NOMO-1 treated with DMSO at 0.1 percent for 48 hours (cell line): ENCODE measurements at regions not wholly inside any gene's neighbourhood (a gene's known extent, or its start where the extent isn't known, plus 50 kb on each side); places are given as distances from the start of the nearest gene placed in this dataset.
A peak's percentile ranks its signal among the peaks of the same experiment; 100 is the strongest.

Source experiments
- DNase-seq: peaks from one replicate; lab custom pipeline; 2025; ENCODE audit not compliant: unreplicated experiment; lab: John Stamatoyannopoulos, UW

DNA sequence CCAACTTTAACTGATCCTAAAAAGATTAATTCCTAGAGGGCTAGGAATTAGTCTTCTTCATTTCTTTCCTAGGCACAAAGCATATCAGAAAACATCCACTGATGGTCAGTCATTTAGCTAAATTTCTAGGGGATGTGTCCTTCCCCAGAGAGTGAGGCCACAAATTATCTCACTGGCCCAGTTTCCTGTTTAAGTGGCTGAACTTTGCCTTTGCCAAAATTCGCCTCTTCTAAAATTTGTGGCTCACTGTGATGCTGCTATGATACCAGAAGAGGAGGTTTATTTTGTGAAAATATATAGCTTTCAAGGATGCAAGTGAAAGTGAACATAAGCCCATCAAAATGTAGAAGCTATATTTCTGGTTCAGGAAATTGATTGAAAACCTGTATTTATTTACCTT, 98.1 kb upstream of the FER start:
- no peak for DNase-seq

DNA sequence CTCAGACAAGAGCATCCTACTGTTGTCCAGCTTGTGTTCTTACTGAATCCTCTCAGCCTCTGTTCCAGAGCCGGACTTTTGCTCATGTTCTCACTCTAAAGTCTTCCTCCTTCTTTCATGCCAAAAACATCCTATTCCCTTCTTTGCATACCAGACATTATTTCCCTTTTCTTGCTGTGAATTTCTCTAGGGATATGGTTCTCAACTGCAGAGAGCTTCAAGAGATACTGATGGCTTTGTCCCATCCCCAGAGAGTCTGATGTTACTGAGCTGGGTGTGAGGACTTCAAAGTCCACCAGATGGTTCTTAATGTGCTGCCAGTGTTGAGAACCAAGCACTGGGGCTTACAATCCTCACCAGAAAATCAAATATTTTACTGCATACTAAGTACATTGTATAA, 98.6 kb upstream of the FER start:
- DNase-seq = no peak

DNA sequence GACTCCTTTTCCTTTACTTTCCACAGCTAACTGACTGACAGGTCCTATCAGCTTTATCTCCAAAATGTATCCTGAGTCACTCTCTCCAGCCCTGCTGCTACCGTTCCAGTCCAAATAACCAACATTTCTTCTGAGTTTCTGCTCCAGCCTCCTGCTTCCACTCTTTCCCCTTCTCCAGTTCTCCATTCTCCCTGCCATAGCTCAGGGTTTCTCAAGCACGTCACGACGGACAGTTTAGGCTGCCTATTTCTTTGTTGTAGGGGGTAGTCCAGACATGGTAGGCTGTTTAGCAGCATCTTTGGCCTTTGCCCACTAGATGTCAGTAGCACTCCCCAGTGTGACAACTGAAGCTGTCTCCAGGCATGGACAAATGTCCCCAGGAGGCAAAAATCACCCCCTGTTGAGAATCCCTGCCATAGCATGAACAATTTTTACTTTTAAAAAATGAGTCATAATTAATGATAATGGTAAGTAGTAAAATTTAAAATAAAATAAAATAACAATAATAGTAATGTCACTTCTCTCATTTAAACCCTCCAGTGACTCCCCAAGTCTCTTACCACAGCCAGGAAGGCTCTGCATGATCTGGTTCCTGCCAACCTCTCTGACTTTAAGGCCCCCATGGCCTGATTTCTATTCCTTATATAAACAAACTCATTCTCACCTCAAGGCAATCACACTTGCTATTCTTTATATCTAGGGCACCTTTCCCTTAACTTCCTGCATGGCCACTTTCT, 105.4 kb upstream of the FER start:
- DNase-seq = peak; percentile 55

DNA sequence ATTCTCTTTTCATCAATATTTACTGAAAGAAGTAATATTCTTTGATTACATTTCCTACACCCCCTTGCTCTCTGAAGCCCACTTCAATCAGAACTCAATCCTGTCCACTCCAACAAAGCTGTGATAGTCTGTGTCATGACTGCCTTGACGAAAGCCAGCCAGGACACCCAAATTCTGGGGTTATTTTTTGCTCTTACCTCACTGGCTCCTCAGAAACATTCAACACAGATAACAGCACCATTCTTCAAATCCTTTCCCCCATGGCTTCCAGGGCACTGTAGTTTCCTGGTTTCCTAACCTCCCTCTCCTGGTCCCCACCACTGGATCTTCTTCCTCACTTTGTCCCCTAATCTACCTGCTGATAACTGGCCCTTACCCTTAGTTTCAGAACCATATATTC, 106.1 kb upstream of the FER start:
- DNase-seq = no peak

DNA sequence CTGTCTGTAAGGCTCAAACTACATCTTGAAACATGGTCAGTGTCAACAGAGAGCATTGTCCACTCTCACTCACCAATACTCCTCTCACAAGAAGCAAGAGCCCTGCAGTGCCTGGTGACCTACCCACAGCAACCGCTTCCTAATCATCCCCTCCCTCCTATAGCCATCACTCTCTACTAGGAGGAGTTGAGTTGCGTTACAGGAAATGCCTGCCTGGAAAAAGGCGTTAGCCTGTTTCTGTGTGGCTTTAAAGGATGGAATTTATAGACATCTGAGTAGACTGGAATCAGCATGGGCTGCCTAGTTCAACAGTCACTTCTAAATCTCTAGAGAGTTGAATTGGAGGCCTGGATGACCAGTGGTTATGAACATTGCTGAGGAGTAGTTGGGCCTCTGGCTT, 108.3 kb upstream of the FER start:
- DNase-seq = no peak

DNA sequence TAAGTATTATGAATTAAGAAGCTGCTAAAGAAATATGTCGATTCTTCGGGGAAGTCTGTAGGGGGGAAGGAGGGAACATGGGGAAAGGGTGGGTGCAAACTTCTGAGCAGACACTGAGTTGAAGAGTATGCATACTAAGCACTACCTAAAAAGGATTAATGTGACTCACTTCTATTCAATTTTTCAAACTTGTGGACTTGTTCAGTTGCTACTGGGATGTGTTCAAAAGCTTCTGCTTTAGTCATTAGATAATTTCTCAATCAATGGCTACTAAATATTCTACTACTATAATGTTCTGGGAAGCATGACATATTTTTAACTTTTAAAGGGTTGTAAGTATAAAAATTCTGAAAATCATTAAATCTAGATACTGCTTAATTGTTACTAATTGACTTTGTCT, 109.7 kb upstream of the FER start:
- DNase-seq = no peak

DNA sequence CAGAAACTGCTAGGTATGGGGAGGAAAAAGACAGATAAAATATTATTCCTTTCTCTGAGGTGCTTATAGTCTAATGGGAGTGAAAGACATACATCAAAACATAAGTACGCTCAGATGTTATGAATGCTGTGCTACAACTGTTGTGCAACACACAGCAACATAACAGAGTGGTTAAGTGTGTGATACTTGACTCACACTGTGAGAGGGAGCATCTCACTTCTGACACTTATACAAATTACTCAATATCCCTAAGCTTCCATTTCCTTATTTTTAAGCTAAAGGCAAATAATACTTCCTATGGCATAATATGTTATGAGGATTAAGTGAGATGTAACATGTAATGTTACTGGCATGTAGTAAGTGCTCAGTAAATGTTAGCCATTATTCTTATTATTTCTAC, 110.6 kb upstream of the FER start:
- DNase-seq = peak; percentile 58

DNA sequence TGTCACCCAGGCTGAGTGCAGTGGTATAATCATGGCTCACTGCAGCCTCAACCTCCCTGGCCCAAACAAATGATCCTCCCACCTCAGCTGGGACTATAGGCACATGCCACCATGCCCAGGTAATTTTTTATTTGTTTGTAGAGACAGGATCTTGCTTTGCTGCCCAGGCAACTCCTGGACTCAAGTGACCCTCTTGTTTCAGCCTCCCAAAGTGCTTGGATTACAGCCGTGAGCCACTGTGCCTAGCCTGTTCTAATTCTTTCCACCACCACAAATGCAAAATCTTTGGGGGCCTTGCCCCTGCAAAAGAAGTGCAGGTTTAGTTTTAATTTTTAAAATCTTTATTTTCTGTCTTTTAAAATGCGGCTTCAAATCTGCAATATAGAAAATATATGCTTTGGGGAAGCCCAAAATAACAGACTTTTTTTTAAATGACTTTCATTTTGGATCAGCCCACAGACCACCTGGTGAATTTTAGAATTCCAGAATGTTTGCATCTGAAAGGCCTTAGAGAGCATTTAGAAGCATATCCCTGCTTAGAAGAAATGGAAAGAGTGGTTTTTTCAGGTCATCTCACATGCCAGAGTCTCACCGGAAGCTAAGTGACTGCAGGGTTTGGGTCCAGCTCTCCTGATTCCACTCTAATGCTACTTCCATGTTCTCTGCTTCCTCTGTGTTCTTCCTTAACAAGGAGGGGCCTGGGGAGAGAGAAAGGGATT, 111.4 kb upstream of the FER start:
- no peak for DNase-seq

DNA sequence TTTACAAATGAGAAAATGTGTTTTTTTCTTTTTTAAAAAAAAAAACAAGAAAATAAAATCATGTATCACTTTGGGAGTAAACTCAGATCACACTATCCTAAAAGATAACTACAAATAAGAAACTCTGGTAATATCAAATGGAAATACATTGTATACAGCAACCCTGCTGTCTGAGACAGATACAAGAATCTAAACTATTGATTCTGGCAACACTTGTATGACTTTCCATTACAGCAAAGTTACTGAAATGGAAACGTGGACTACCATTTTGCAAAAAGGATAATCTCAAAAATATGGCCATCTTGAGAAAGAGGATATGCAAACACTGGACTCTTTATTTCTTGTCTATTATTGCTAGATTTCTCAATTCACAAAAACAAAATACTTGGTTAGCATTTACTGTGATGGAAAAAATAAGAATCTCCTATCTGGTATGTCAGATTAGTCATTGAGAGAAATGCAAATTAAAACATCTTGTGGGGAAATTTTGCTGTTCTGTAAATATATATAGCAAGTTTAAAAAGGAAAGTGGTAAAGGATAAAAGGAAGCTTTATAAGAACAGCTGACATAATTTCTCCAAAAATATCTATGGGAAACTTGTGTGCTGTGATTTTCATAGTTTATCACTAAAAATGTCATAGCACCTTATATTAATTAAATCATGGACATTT, 112.9 kb upstream of the FER start:
- DNase-seq = no peak

DNA sequence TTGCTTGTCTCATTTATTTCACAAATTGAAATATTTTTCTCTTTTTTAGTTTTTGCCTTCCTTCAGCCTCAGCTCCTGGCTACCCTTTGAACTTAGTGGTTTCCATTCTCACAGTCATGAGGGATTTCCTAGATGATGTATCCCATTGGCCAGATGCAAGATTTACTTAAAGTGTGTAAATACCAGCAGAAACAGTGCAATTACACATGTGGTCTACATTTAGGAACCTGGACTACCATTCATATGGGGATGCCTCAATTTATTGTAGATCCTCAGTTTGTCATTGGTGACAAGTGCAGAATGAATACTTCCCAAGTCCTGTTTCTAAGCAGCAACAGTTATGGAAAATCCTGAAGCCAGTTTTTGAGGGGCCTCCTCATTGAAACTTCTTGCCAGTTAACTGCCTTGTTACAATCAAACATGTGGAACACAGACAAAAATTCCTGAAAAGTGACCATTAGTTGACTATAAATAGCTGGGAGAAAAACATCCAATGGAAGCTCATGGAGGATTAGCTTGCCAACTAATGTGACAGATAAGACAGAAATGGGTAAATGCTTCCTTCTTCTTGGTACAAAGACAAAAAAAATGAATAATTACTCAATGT, 113.6 kb upstream of the FER start:
- no peak for DNase-seq

DNA sequence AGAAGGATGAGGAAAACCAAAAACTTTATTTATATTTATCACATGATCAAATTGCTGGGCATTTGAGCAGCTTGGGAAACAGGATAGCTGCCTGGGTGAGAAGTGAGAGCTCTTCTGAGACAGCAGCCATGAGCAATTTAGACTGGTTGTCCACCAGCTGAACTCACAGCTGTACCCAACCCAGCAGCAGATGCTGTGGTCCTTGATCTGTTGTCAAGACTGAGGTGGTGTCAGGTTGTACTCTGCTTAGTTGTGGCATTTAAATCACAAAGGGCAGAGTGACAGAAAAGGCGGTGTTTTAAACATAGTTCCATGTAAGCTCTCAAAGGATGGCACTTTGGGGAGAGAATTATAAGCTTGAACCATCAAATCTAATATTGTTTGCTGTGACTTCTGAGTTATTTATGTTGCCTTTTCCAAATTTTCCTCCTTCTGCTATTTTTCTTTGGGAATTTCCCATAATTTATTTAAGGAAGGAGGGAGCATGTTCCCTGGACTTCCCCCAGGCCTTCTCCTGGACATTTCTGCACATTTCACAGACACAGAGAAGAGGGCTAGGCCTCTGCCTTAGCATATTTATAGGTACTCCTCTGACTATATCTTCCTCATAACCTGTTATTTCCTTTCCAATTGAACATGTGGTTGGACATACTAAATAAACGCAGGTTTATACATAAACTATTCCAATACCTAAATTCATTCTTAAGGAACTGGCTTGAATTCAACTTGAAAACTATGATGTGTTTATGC, 117.7 kb upstream of the FER start:
- DNase-seq = no peak

DNA sequence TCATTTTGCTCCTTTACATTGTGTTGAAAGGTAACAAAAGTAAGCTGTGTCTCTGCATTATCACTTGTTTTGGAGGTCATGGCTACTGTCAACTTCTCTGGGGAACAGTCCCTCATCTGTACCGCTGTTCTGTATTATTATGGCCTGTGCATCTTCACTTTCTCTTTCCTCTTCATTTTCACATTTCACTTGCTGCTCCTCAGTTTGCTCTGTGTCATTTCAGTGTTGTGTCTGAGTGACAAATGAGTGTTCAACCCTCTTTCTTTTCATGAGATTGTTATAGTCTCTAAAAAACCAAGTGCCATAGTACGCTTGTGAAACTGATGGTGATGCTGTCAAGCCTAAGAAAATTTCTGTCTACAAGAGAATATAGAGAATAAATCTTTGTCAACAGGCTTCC, 122.0 kb upstream of the FER start:
- no peak for DNase-seq

DNA sequence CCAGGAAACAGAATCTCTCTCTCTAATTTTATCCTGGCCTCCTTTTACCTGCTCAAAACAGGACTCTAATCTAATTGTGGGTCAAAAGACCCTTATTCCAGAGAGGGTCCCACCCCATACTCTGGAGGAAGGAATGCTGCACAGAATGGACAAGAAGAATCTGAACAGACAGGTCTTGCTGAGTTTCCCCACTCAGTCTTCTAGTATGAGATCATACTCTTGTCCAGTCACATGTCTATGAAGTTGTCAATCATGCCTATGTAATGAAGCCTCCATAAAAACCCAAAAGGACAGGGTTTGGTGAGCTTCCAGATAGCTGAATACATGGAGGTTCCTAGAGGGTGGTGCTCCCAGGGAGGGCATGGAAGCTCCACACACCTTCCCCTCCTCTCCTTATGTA, 123.9 kb upstream of the FER start:
- DNase-seq = no peak

DNA sequence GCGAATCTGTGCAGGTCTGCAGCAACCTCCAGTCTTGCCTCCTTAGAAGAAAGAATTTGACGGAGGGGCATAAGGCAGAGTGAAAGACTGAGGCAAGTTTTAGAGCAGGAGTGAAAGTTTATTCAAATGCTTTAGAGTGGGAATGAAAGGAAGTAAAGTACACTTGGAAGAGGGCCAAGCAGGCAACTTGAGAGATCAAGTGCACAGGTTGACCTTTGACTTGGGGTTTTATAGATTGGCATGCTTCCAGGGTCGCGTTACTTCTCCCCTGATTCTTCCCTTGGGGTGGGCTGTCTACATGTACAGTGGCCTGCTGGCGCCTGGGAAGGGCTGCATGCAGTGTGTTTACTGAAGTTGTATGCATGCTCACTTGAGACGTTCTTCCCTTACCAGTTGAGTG, 127.2 kb upstream of the FER start:
- DNase-seq = no peak

DNA sequence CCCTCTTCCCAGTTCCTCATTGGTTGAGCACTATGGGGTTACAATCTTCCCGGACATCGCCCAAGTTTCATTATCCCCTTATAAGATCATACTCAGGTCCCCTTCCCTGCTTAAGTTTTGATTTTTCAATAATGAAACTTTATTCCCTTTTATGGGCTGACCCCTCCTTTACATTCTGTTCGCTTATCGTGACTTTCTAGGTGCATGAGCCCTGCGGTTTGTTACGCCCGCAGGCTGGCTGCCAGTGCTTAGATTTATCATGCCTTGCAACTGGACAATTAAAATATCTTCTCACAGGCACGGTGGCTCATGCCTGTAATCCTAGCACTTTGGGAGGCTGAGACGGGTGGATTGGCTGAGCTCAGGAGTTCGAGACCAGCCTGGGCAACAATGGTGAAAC, 127.9 kb upstream of the FER start:
- no peak for DNase-seq

DNA sequence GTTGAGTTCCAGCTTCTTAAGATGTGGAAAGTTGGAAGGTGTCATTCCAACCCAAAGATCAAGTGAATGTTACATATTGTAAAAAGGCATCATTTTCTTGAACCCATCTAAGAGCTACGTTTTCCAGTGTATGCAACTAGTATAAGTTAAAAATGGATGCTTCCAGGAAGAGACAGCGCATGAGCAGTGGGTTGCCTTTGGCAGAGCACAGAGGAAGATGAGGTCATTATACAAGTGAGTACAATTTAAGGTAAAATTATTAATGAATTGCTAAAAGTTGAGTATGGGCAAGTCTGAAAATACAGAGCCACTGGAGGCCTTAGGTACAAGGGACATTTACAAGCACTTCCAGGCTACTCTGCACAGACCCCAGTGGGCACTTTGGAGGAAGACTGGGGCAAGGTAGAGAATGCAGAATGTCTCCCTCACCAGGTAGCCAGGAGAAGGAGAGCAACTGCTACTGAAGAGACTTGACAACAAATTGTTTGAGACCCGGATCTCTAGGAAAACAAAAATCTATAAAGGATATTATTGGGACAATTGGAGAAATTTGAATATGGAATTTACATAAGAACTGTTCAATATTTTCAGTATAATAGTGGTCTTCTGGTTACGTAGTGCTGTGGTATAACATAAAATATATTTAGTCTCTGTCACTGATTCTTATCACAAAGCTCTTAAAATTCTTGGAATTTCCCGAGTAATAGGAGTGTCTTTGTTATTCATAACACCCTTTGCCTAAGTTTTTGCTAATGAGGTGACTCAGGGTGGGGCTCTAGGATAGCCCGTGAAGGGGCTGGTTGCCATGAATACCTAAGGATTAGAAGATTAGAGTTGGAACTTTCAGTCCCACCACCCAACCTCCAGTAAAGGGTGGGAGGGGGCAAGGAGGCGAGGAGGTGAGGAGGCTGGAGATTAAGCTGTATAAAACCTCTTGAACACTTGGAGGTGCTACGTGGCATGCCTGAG, 129.9 kb upstream of the FER start:
- no peak for DNase-seq

DNA sequence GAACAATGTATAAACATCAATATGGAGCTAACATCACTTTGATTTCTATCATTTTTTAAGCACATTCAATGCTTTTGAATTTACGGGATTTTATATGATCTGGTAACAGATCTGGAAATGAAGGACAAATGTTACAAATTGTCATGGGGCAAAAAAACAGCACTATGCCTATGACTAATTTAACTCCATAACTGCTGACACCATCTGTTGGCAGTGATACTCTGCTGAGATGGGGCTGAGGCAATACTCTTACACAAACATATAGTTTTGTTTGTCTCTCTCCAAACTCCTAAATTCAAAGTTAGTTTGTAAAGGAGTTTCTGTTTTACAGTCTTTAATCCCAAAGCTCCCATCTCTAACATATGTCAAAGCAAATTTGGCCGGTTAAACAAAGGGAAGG, 132.5 kb upstream of the FER start:
- DNase-seq = no peak

DNA sequence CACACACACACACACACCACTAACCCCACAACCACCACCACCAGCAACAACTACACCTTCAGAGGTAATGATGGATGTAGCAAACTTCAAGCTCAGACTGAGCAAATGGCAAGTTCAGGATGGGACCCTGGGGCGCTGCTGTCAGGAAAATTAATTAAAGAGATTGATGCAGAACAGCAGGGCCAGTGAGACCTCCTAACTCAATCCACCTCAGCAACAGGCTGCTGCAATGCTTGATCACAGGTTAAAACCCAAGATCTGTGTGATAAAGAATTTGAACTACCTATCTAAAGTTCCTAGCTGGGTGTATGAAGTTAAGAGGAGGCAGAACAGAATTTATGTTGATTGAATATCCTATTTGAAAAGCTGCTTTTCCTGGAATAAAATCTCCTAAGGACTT, 140.3 kb upstream of the FER start:
- DNase-seq = no peak

DNA sequence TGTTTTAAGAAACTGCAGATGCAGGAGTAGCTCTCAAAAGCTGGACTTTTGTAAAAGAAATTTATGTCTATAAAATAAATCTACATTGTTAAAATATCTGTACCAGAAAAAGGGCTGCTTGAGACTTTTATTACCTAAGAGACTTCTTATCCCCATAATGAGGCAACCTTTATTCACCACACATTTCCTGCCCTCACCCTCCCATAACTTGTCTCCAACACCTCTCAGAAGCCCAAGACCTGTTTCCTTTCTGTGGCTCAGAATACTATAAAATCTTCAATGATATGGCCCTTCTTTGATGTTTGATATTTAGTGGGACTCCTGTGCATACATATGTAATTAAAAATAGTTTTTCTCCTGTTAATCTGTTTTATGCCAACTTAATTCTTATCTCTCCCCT, 141.5 kb upstream of the FER start:
- DNase-seq = no peak

DNA sequence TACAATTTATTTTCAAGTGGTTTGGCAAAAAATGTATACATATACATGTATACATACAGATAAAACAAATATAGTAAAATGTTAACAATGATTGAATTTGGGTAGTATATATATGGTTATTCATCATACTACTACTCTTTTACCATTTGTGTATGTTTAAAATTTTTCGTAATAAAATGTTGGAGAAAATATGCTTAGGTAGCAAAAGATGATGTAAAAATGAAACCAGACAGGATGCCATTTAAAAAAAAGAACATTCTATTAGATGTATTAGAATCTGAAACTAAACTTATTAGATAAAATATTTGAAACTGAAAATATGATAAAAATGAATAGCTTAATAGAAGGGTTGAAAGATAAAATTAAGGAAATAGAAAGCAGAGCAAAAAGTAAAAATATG, 144.9 kb upstream of the FER start:
- DNase-seq = no peak
